Stimulated activated CD8-positive, alpha-beta memory T cell treated with anti-CD3 and anti-CD28 coated beads, Interleukin-12 subunit alpha, Interleukin-12 subunit beta, amount 100 ng/mL, for 24 hours (primary cell): ENCODE measurements at regions not wholly inside any gene's neighbourhood (a gene's known extent, or its start where the extent isn't known, plus 50 kb on each side); places are given as distances from the start of the nearest gene placed in this dataset.
"Not testable (repeated sequence)": the region's sequence is repeated elsewhere in the genome, so short reads cannot be mapped to it uniquely, and the experiment has no call there.

Experiments
- DNase-seq: peaks from one replicate; pipeline ENCODE4 v3.0.0-alpha.2; 2020; ENCODE audit errors: extremely low read depth

GRCh38 chr10:128576943-128577670 lies 450.9 kb upstream of the MKI67 start:
- no peak for DNase-seq

- no peak for DNase-seq
These were observed 451.9 kb upstream of the MKI67 start for GRCh38 chr10:128577958-128578750.

- DNase-seq = no peak
These were observed 452.5 kb upstream of the MKI67 start for GRCh38 chr10:128578766-128579165.

- DNase-seq = no peak
These were observed 453.1 kb upstream of the MKI67 start for GRCh38 chr10:128579280-128579865.

- DNase-seq = no peak
These were observed 453.7 kb upstream of the MKI67 start for GRCh38 chr10:128579901-128580300.

- DNase-seq = not testable (repeated sequence)
These were observed 456.9 kb upstream of the MKI67 start for GRCh38 chr10:128583125-128583524.

- not testable (repeated sequence) for DNase-seq
These were observed 460.4 kb upstream of the MKI67 start for GRCh38 chr10:128586599-128586998.

GRCh38 chr10:128587689-128588088 lies 461.5 kb upstream of the MKI67 start:
- no peak for DNase-seq

- no peak for DNase-seq
These were observed 462.2 kb upstream of the MKI67 start for GRCh38 chr10:128588402-128588801.

- DNase-seq = no peak
These were observed 468.5 kb upstream of the MKI67 start for GRCh38 chr10:128594688-128595087.

- DNase-seq = no peak
These were observed 470.7 kb upstream of the MKI67 start for GRCh38 chr10:128596906-128597305.

GRCh38 chr10:128599030-128599429 lies 472.8 kb upstream of the MKI67 start:
- DNase-seq = no peak

- no peak for DNase-seq
These were observed 473.3 kb upstream of the MKI67 start for GRCh38 chr10:128599538-128599937.

GRCh38 chr10:128602183-128602582 lies 476.0 kb upstream of the MKI67 start:
- no peak for DNase-seq

GRCh38 chr10:128604025-128604424 lies 477.8 kb upstream of the MKI67 start:
- no peak for DNase-seq

GRCh38 chr10:128605180-128605579 lies 479.0 kb upstream of the MKI67 start:
- DNase-seq = no peak

GRCh38 chr10:128606055-128606454 lies 479.8 kb upstream of the MKI67 start:
- no peak for DNase-seq

GRCh38 chr10:128608791-128609190 lies 482.6 kb upstream of the MKI67 start:
- DNase-seq = no peak

GRCh38 chr10:128609460-128609859 lies 483.2 kb upstream of the MKI67 start:
- DNase-seq = no peak

- no peak for DNase-seq
These were observed 483.9 kb upstream of the MKI67 start for GRCh38 chr10:128610113-128610512.

- no peak for DNase-seq
These were observed 486.0 kb upstream of the MKI67 start for GRCh38 chr10:128612195-128612594.

- no peak for DNase-seq
These were observed 486.4 kb upstream of the MKI67 start for GRCh38 chr10:128612631-128613030.
